Endodermal cell (in vitro differentiated cells): ENCODE measurements at regions not wholly inside any gene's neighbourhood (a gene's known extent, or its start where the extent isn't known, plus 50 kb on each side); places are given as distances from the start of the nearest gene placed in this dataset.

Experiments used
- DNase-seq: peaks from one replicate; pipeline ENCODE4 v3.0.0-alpha.2; 2017
- H3K27ac ChIP-seq: 2 replicates; pipeline ENCODE4 v1.5.1; 2013; ENCODE audit warnings: mild to moderate bottlenecking, low read depth, low read length, moderate library complexity
- H3K27me3 ChIP-seq: 2 replicates; pipeline ENCODE4 v1.6.1; 2013; ENCODE audit warnings: mild to moderate bottlenecking, low read length, moderate library complexity; ENCODE audit not compliant: insufficient read depth, control insufficient read depth, poor library complexity, severe bottlenecking
- H3K36me3 ChIP-seq: 2 replicates; pipeline ENCODE4 v1.7.0; 2013; ENCODE audit warnings: mild to moderate bottlenecking, low read length, moderate library complexity; ENCODE audit not compliant: control insufficient read depth, insufficient read depth
- H3K4me1 ChIP-seq: one replicate; pipeline ENCODE4 v1.7.0; 2013; ENCODE audit warnings: low read length; ENCODE audit not compliant: control insufficient read depth, insufficient read depth
- H3K4me3 ChIP-seq: 2 replicates; pipeline ENCODE4 v1.5.1; 2013; ENCODE audit warnings: mild to moderate bottlenecking, low read length, moderate library complexity
- H3K9ac ChIP-seq: 2 replicates; pipeline ENCODE4 v1.6.1; 2013; ENCODE audit warnings: mild to moderate bottlenecking, low read length, moderate library complexity; ENCODE audit not compliant: poor library complexity, severe bottlenecking; ENCODE audit errors: extremely low read depth
- H3K9me3 ChIP-seq: 2 replicates; pipeline ENCODE4 v1.6.1; 2013; ENCODE audit warnings: mild to moderate bottlenecking, low read length, moderate library complexity; ENCODE audit not compliant: control insufficient read depth
- H3K27ac Mint-ChIP-seq: 2 replicates; pipeline ENCODE4 v1.8.0; 2020; ENCODE audit warnings: mixed read lengths
- H3K27me3 Mint-ChIP-seq: 2 replicates; pipeline ENCODE4 v1.8.0; 2021; ENCODE audit warnings: mild to moderate bottlenecking, mixed read lengths; ENCODE audit not compliant: insufficient read depth
- H3K36me3 Mint-ChIP-seq: 2 replicates; pipeline ENCODE4 v1.8.0; 2020; ENCODE audit warnings: low read depth, mixed read lengths
- H3K4me1 Mint-ChIP-seq: 2 replicates; pipeline ENCODE4 v1.8.0; 2020; ENCODE audit warnings: mixed read lengths
- H3K4me3 Mint-ChIP-seq: 2 replicates; pipeline ENCODE4 v1.8.0; 2020; ENCODE audit warnings: mild to moderate bottlenecking, moderate library complexity, mixed read lengths
- H3K9me3 Mint-ChIP-seq: 2 replicates; pipeline ENCODE4 v1.8.0; 2020; ENCODE audit warnings: mild to moderate bottlenecking, mixed read lengths
- CTCF ChIP-seq: fragments of 200-600 bp; sonication (generic); conservative IDR thresholded peaks from 2 replicates; pipeline ENCODE4 v1.5.0; 2021; ENCODE audit warnings: antibody characterized with exemption, mild to moderate bottlenecking
- WGBS, 2 experiments: methylation state at CpG; one replicate each; pipeline versions ENCODE4 v1.1.5 to v1.1.7; 2013; ENCODE audit warnings: missing lambda C conversion rate in 2 of 2, mixed read lengths in 1 of 2; ENCODE audit not compliant: insufficient coverage in 1 of 2, insufficient read length in 1 of 2; 5-methylcytosine and 5-hydroxymethylcytosine counted together

GRCh38 chr4:123469245-123469644, 72.7 kb downstream of the SPRY1 start:
- Mint-ChIP-seq H3K4me3 (no peak overlapping the region), H3K4me1 (peaks cover 8% of the 10 kb centered on the region), H3K36me3 (no peaks in the 10 kb centered on the region), H3K9me3 (no peaks in the 10 kb centered on the region), H3K27ac (no peak overlapping the region), H3K27me3 (no peaks in the 10 kb centered on the region)
- no peak overlapping the region for H3K4me3 ChIP-seq
- DNase-seq, result no peak
- no peaks in the 10 kb centered on the region for H3K27me3 ChIP-seq
- no peaks in the 10 kb centered on the region for H3K4me1 ChIP-seq
- TF ChIP-seq CTCF, result no peak
- H3K27ac ChIP-seq, result no peak overlapping the region
- 91% methylated on average over 3 of the region's 3 CpGs; no CpG with 5 or more reads in 1 of the 2 experiments for WGBS, 2 experiments
- H3K9me3 ChIP-seq, result no peaks in the 10 kb centered on the region
- no peak overlapping the region for H3K9ac ChIP-seq
- H3K36me3 ChIP-seq, result no peaks in the 10 kb centered on the region

GRCh38 chr4:123469696-123470095, 73.1 kb downstream of the SPRY1 start:
- no peak overlapping the region for H3K27ac ChIP-seq
- H3K4me1 ChIP-seq, result no peaks in the 10 kb centered on the region
- H3K4me3 ChIP-seq, result no peak overlapping the region
- Mint-ChIP-seq H3K9me3 (no peaks in the 10 kb centered on the region), H3K4me3 (no peak overlapping the region), H3K27me3 (no peaks in the 10 kb centered on the region), H3K27ac (no peak overlapping the region), H3K36me3 (no peaks in the 10 kb centered on the region), H3K4me1 (peaks cover 8% of the 10 kb centered on the region)
- no peak for DNase-seq
- no peak overlapping the region for H3K9ac ChIP-seq
- no peaks in the 10 kb centered on the region for H3K9me3 ChIP-seq
- H3K27me3 ChIP-seq, result no peaks in the 10 kb centered on the region
- TF ChIP-seq CTCF, result no peak
- WGBS, 2 experiments, result 100% methylated on average over 2 of the region's 2 CpGs; no CpG with 5 or more reads in 1 of the 2 experiments
- no peaks in the 10 kb centered on the region for H3K36me3 ChIP-seq

GRCh38 chr4:123470640-123471039, 74.0 kb downstream of the SPRY1 start:
- peaks cover 8% of the 10 kb centered on the region for H3K4me1 Mint-ChIP-seq
- Histone ChIP-seq H3K4me3 (no peak overlapping the region), H3K27me3 (no peaks in the 10 kb centered on the region), H3K36me3 (no peaks in the 10 kb centered on the region), H3K4me1 (no peaks in the 10 kb centered on the region), H3K9ac (no peak overlapping the region), H3K9me3 (no peaks in the 10 kb centered on the region), H3K27ac (no peak overlapping the region)
- H3K27me3 Mint-ChIP-seq, result no peaks in the 10 kb centered on the region
- WGBS, 2 experiments, result 100% methylated on average over 2 of the region's 2 CpGs
- no peak overlapping the region for H3K27ac Mint-ChIP-seq
- no peak for TF ChIP-seq CTCF
- no peak overlapping the region for H3K4me3 Mint-ChIP-seq
- no peak for DNase-seq
- no peaks in the 10 kb centered on the region for H3K9me3 Mint-ChIP-seq
- H3K36me3 Mint-ChIP-seq, result no peaks in the 10 kb centered on the region
